AG04450 (cell line): ENCODE measurements at regions not wholly inside any gene's neighbourhood (a gene's known extent, or its start where the extent isn't known, plus 50 kb on each side); places are given as distances from the start of the nearest gene placed in this dataset.

Experiments used
- CTCF ChIA-PET: fragments of 300-600, 350-600 bp; formaldehyde crosslinking; extraction: SDS; loops from one replicate; lab custom pipeline; 2022; ENCODE audit warnings: antibody characterized with exemption, inconsistent platforms; lab: Charles Lee
- POLR2A ChIA-PET: fragments of 350-600 bp; formaldehyde crosslinking; extraction: SDS; loops from one replicate; lab custom pipeline; 2021; ENCODE audit warnings: antibody characterized with exemption, inconsistent platforms; lab: Yijun Ruan, JAX
- DNase-seq: peaks from one replicate; pipeline ENCODE4 v3.0.0-alpha.2; 2011; ENCODE audit warnings: low read depth, low spot score
- H3K27ac ChIP-seq: one replicate; pipeline ENCODE4 v1.5.1; 2012; ENCODE audit warnings: low read depth, low read length, control low read depth
- H3K27me3 ChIP-seq: one replicate; pipeline ENCODE4 v1.6.0; 2012; ENCODE audit warnings: low read length; ENCODE audit not compliant: control insufficient read depth, insufficient read depth
- H3K4me3 ChIP-seq: 2 replicates; pipeline ENCODE4 v1.5.1; 2011; ENCODE audit warnings: mild to moderate bottlenecking, low read depth, low read length, control low read depth
- H3K9me3 ChIP-seq: 2 replicates; pipeline ENCODE4 v1.5.1; 2012; ENCODE audit warnings: low read length; ENCODE audit not compliant: control insufficient read depth, insufficient read depth
- TF ChIP-seq, protein P1 (sequence below): IDR thresholded peaks from 2 replicates; pipeline ENCODE4 v1.5.1; 2011; ENCODE audit warnings: low read depth, low read length, control low read depth, inconsistent platforms

DNA sequence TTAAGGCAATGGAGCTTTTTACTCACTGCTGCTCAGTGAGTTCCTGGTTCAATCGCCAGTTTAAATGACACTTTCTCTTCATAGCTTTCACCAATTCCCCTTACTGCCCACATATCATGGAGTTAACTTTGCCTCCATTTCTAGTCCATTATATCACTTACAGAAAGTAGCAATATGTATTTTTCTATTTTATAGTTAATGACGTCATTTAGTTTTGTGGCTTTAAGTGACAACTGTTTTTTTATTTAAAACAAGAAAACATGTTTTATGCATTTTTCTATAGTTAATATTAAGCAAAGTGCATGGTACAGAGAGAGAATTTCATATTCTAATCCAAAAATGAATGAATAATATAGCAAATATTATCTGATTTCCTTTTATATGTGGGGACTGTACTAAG, 363.3 kb downstream of the CDC14C start:
- ChIA-PET POLR2A (no interaction called here), CTCF (no interaction called here)
- TF ChIP-seq, protein P1, sequence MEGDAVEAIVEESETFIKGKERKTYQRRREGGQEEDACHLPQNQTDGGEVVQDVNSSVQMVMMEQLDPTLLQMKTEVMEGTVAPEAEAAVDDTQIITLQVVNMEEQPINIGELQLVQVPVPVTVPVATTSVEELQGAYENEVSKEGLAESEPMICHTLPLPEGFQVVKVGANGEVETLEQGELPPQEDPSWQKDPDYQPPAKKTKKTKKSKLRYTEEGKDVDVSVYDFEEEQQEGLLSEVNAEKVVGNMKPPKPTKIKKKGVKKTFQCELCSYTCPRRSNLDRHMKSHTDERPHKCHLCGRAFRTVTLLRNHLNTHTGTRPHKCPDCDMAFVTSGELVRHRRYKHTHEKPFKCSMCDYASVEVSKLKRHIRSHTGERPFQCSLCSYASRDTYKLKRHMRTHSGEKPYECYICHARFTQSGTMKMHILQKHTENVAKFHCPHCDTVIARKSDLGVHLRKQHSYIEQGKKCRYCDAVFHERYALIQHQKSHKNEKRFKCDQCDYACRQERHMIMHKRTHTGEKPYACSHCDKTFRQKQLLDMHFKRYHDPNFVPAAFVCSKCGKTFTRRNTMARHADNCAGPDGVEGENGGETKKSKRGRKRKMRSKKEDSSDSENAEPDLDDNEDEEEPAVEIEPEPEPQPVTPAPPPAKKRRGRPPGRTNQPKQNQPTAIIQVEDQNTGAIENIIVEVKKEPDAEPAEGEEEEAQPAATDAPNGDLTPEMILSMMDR: no peak
- Histone ChIP-seq H3K9me3 (peaks cover 6% of the 10 kb centered on the region), H3K4me3 (no peak overlapping the region), H3K27ac (no peak overlapping the region), H3K27me3 (no peaks in the 10 kb centered on the region)
- no peak for DNase-seq

DNA sequence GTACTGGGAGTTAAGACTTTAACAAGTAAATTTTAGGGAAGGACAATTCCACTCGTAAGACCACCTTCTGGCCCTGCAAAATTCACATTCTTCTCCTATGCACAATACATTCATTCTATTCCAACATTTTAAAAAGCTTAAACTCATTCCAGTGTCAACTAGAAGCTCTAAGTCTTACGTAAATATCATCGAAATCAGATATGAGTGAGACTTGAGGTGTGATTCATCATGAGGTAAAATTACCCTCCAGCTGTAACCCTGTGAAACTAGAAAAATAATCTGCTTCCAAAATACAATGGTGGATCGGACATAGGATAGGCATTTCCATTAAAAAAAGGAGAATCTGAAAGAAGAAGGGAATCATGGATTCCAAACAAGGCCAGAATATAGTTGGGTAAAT, 370.3 kb downstream of the CDC14C start:
- TF ChIP-seq, protein P1: no peak
- Histone ChIP-seq H3K4me3 (no peak overlapping the region), H3K9me3 (peaks cover 5% of the 10 kb centered on the region; the same call in 1 of the 2 replicates), H3K27me3 (no peaks in the 10 kb centered on the region), H3K27ac (no peak overlapping the region)
- CTCF ChIA-PET: no interaction called here
- POLR2A ChIA-PET: no interaction called here
- DNase-seq: no peak

DNA sequence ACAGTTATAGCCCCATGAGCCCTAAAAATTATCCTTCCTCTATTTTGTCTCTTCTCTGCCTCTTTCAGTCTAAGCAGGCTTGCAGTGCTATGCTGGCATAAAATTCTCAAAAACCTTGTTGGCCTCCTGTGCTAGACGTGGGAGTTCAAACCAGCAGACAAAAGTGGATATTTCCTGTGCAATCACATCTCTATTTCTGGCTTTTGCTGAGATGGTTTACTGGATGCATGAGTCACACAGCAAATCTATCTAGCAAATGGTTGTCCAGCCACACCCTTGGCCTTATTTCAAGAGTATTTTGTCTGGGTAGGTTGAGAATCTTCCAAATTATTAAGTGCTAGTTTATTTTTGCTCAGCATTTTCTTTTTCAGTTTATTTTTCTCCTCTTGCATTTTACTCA, 370.8 kb downstream of the CDC14C start:
- no peak overlapping the region for H3K4me3 ChIP-seq
- no peak for DNase-seq
- no peak overlapping the region for H3K27ac ChIP-seq
- TF ChIP-seq, protein P1: no peak
- H3K27me3 ChIP-seq: no peaks in the 10 kb centered on the region
- POLR2A ChIA-PET: no interaction called here
- CTCF ChIA-PET: no interaction called here
- peaks cover 2% of the 10 kb centered on the region; the same call in 1 of the 2 replicates for H3K9me3 ChIP-seq

DNA sequence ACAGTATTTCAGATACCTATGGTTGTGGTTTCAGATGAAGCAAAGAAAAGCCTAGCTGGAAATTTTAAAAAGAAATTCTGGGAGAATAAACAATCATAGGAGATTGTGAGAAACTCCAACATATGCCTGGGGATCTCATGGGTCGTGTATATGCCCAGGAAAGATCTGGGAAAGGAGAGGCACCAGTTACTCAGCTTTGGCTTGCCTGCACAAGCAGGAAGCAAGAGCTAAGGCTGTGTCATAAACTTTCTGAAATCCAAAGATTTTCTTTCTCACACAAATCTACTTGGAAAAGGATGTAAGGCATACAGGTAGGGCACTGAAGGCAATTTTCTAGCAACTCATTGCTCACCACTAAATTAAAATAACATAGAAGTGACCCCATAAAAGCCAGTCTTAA, 373.6 kb downstream of the CDC14C start:
- TF ChIP-seq, protein P1: no peak
- Histone ChIP-seq H3K27me3 (no peaks in the 10 kb centered on the region), H3K4me3 (no peak overlapping the region), H3K9me3 (peaks cover 6% of the 10 kb centered on the region; the same call in 1 of the 2 replicates), H3K27ac (no peak overlapping the region)
- POLR2A ChIA-PET: no interaction called here
- no peak for DNase-seq
- CTCF ChIA-PET: no interaction called here

DNA sequence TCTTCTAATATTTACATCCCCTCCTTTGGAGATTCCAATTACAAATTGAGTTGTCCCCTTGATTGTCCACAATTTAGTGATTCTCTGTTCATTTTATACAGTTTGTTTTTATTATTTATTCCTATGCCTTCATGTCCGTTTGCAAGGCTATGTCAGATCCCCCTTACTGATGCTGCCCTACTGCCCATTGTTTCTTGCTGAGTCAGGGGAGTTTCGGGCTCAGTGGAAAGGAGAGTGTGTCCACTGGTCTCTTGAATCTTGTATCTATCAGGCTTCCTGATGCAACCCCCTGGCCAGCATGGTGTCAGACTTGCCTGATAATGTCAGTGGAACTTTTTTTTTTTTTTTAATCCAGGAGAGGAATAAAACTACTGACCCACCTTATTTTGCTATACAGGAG, 384.4 kb downstream of the CDC14C start:
- Histone ChIP-seq H3K27ac (no peak overlapping the region), H3K9me3 (peaks cover 6% of the 10 kb centered on the region; the same call in 1 of the 2 replicates), H3K27me3 (no peaks in the 10 kb centered on the region), H3K4me3 (no peak overlapping the region)
- ChIA-PET CTCF (no interaction called here), POLR2A (no interaction called here)
- DNase-seq: no peak
- TF ChIP-seq, protein P1: no peak
